Stimulated activated CD8-positive, alpha-beta memory T cell treated with anti-CD3 and anti-CD28 coated beads, Interleukin-4, amount 100 ng/mL, for 48 hours (primary cell): ENCODE measurements at regions not wholly inside any gene's neighbourhood (a gene's known extent, or its start where the extent isn't known, plus 50 kb on each side); places are given as distances from the start of the nearest gene placed in this dataset.
"Not testable (repeated sequence)": the region's sequence is repeated elsewhere in the genome, so short reads cannot be mapped to it uniquely, and the experiment has no call there.

Experiments
- DNase-seq: peaks from one replicate; pipeline ENCODE4 v3.0.0-alpha.2; 2020

DNA sequence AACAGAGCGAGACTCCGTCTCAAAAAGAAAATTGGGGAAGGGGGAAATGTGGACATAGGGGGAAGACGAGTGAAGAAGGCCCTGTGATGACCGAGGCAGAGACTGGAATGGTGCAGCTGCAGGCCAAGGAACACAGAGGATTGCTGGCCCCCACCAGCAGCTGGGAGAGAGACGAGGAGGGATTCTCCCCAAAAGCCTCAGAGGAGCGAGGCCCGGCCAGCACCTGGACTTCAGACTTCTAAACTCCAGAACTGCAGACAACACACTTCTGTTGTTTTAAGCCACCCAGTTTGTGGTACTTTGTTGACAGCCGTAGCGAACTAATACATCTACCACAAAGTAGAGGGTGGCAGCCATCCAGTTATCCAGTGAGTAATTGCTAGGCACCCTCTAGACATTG, 124.6 kb downstream of the ATPSCKMT start:
- no peak for DNase-seq

DNA sequence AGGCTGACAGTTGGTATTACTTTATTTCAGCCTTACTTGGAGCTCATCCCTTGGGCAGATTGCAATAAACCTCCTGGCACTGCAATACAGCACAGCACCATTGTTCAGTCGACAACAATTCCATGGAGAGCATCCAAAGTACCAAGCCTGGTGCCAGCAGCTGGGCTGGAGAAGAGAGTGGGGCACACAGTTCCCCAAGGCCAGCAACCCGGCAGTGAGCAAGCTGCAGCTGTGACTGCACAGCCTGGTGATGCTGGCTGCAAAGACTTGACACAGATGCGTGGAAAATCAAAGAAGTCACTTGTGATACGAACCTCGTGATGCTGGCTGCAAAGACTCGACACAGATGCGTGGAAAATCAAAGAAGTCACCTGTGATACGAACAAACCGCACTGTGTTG, 125.4 kb downstream of the ATPSCKMT start:
- DNase-seq: no peak

DNA sequence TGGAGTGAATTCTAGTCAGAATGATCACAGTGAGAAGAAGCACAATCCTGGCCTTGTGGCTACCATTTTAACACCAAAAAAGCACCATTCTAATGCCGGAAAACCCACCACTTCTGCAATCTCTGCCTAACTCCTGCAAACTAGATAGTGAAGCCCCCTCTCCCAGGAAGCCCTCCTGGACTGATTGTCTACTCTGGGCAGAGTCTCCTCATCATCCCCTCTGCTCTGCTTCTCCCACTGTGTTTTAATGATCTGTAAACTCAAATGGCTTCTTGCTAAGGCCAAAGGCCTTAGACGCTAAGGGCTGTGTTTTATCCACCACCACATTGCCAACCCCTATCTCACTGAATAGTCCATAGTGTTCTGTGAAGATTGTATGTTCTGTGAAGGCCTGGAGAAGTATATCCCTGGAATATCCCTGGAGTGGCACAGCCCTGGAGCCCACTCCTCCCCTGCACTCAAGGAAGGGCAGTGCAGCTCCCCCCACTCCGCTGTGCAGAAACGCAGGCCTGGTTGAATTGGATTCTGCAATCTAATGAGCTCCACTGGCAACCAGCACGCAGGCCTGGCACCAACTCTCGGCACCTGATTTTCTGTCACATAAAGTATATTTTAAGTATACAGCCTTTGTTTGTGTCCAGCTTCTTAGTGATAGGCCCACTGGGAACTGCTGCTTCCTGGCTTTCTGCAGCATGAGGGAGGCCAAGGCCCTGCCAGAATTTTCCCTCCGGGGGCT, 126.3 kb downstream of the ATPSCKMT start:
- no peak for DNase-seq

- no peak for DNase-seq
Observed at GRCh38 chr5:10122076-10122726, 127.5 kb downstream of the ATPSCKMT start.

DNA sequence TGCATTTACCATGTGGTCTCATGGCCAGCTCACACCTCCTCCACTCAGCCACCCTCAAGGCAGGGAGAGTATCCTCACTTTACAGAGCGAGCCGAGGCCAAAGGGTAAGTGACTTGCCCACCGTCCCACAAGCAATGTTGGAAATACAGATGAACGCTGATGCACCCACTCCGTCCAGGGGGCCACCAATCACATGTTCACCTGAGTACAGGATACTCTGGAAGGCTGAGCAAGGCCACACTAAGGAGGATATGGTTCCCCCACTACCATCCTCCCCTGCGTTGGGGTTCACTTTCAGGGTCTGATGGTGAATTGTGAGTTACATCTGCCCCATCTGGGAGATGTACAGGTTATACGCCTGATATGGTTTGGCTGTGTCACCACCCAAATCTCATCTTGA, 128.8 kb downstream of the ATPSCKMT start:
- no peak for DNase-seq

- DNase-seq: no peak
Observed at GRCh38 chr5:10118150-10118549, 131.5 kb downstream of the ATPSCKMT start.

- no peak for DNase-seq
Observed at GRCh38 chr5:10116594-10116993, 133.1 kb downstream of the ATPSCKMT start.

GRCh38 chr5:10115669-10116068, 134.0 kb downstream of the ATPSCKMT start:
- no peak for DNase-seq

- DNase-seq: peak; percentile 27
Observed at GRCh38 chr5:10111571-10111970, 138.1 kb downstream of the ATPSCKMT start.

- DNase-seq: no peak
Observed at GRCh38 chr5:10110228-10110627, 139.5 kb downstream of the ATPSCKMT start.

DNA sequence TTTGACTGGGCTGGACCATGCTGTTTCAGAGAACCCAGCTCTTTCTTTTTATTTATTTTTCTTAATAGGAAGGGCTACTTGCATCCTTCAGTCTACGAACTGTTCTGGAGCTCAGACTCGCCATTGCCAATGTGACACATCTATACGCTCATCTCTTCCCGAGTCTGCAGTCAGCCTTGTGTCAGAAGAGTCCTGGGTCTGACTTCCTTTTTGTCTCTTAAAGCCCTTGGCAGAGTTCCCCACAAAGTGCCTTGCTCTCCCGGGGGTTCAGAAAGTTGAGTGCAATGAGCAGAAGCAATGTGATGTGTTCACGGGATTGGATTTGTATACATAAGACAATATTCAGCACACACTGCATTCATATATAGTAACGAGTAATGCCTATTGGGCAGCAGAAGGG, 140.4 kb downstream of the ATPSCKMT start:
- no peak for DNase-seq

- DNase-seq: no peak
Observed at GRCh38 chr5:10106806-10107205, 142.9 kb downstream of the ATPSCKMT start.

GRCh38 chr5:10106285-10106684, 143.4 kb downstream of the ATPSCKMT start:
- DNase-seq: no peak

- DNase-seq: no peak
Observed at GRCh38 chr5:10102706-10103497, 146.8 kb downstream of the ATPSCKMT start.

- not testable (repeated sequence) for DNase-seq
Observed at GRCh38 chr5:10102235-10102634, 147.5 kb downstream of the ATPSCKMT start.

GRCh38 chr5:10099548-10099947, 150.1 kb downstream of the ATPSCKMT start:
- no peak for DNase-seq

GRCh38 chr5:10091701-10092100, 158.0 kb downstream of the ATPSCKMT start:
- no peak for DNase-seq

DNA sequence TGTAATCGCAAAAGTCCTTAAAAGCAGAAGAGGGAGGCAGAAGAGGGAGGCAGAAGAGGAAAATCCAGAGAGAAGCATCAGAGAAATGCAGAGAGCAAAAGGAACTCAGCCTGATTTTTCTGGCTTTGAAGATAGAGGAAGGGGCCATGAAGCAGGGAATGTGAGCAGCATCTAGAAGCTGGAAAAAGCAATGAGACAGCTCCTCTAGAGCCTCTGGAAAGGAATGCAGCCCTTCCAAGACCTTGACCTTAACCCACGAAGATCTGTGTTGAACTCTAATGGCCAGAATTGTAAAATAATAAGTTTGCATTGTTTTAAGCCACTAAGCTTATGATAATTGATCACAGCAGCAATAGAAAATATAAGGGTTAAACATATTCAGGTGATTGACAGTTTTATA, 159.6 kb downstream of the ATPSCKMT start:
- no peak for DNase-seq

DNA sequence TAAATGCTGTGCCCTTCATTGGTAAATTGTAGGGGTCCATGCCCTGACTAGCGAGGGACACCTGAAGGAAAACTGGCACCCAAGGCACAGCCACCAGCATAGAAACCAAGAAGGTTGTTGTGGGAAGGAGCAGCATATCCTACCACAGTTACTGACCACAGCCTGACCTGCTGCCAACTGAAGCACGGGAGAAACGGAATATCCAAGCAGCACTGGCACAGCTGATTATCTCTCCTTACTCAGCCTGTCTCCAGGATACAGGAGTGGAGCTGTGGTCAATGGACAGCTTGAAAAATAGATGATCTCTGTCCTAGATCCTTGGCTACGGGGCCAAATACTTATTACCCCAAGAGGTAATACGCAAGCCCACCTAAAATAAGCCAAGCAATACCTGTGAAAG, 164.5 kb downstream of the ATPSCKMT start:
- DNase-seq: no peak

GRCh38 chr5:10081584-10081983, 168.1 kb downstream of the ATPSCKMT start:
- no peak for DNase-seq

GRCh38 chr5:10077791-10078545, 171.7 kb downstream of the ATPSCKMT start:
- no peak for DNase-seq

DNA sequence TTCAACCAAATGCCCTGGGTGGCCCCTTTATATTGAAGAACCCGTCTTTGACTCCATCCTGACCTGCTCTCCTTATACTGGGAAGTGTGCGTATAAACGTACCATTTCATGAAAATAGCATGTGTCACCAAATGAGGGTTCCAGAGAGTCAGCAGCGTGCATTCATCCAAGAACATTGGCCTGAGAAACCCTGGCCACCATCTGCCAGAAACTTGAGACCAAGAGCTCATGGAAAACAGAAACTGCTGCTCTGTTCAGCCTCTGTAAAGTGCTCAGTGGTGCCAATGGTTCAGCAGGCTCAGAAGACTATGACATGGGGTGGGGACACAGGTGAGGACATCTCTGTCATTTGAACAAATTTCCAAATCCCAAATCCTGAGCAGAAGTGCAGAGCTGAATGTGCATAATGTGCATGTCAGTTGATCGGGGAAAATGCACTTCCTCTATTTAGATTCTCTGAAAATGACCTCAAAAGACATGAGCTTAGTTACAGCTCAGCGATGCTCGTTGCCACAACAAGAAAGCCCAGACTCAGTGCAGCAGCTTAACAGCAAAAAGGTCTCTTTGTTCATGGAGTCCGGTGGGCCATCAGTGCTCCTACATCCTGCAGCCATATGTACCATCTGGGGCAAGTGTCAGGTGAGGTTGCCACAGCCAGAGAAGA, 176.1 kb downstream of the ATPSCKMT start:
- no peak for DNase-seq
